IMR-90 (cell line): ENCODE measurements at regions not wholly inside any gene's neighbourhood (a gene's known extent, or its start where the extent isn't known, plus 50 kb on each side); places are given as distances from the start of the nearest gene placed in this dataset.
"Not testable (repeated sequence)": the region's sequence is repeated elsewhere in the genome, so short reads cannot be mapped to it uniquely, and the experiment has no call there.

Experiments used
- CEBPB ChIP-seq: IDR thresholded peaks from 2 replicates; pipeline ENCODE4 v1.6.1; 2012; ENCODE audit warnings: low read depth, low read length, improper control_type of control experiment
- CTCF ChIP-seq: conservative IDR thresholded peaks from 2 replicates; pipeline ENCODE4 v1.5.1; 2012; ENCODE audit warnings: mild to moderate bottlenecking, low read depth, low read length, improper control_type of control experiment
- ELK1 ChIP-seq: fragments of 150-350 bp; IDR thresholded peaks from 2 replicates; pipeline ENCODE4 v1.6.1; 2016; ENCODE audit warnings: low read depth, mild to moderate bottlenecking, low read length, moderate library complexity, borderline replicate concordance
- FOS ChIP-seq: fragments of 150-350 bp; IDR thresholded peaks from 2 replicates; pipeline ENCODE4 v1.6.1; 2016; ENCODE audit warnings: low read depth, low read length
- MXI1 ChIP-seq: IDR thresholded peaks from 2 replicates; pipeline ENCODE4 v1.6.1; 2012; ENCODE audit warnings: low read depth, mild to moderate bottlenecking, low read length, moderate library complexity, borderline replicate concordance
- POLR2A ChIP-seq: IDR thresholded peaks from 2 replicates; pipeline ENCODE4 v1.6.1; 2012; ENCODE audit warnings: mild to moderate bottlenecking, low read depth, low read length
- RAD21 ChIP-seq: IDR thresholded peaks from 2 replicates; pipeline ENCODE4 v1.6.1; 2012; ENCODE audit warnings: low read length, improper control_type of control experiment
- RFX5 ChIP-seq: IDR thresholded peaks from 2 replicates; pipeline ENCODE4 v1.8.0; 2012; ENCODE audit warnings: low read depth, mild to moderate bottlenecking, low read length, moderate library complexity
- SMC3 ChIP-seq: fragments of 150-350 bp; IDR thresholded peaks from 2 replicates; pipeline ENCODE4 v1.6.1; 2016; ENCODE audit warnings: low read depth, mild to moderate bottlenecking, antibody characterized with exemption, low read length, moderate library complexity

DNA sequence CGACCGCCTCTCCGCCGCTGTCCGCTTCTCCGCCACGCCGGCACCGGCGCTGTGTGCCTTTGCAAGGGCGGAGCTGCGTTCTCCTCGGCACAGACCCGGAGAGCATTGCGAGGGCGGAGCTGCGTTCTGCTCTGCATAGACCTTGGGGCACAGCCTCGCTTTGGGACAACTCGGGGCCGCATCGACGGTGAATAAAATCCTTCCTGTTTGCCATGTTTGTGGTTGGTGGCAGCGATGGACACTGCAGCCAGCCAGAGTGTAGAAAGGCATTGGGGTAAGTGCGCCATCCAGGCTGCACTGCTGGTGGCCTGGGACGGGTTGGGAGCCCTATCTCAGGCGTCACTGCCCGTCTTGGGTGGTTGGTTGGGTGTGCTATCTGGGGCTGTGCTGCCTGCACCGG, 1899.5 kb downstream of the FOXD4L5 start:
- not testable (repeated sequence) for TF ChIP-seq CTCF, FOS, POLR2A, RAD21, MXI1, ELK1, RFX5, CEBPB, SMC3
